IMR-90 (cell line): ENCODE measurements at regions not wholly inside any gene's neighbourhood (a gene's known extent, or its start where the extent isn't known, plus 50 kb on each side); places are given as distances from the start of the nearest gene placed in this dataset.
"Not testable (repeated sequence)": the region's sequence is repeated elsewhere in the genome, so short reads cannot be mapped to it uniquely, and the experiment has no call there.

ENCODE experiments used
- ATAC-seq: fragments of 200-7000 bp; cut with Tn5 transposase; 2 replicates; pipeline ENCODE4 v1.9.1; 2020; ENCODE audit warnings: low read depth, mild to moderate bottlenecking, moderate library complexity
- BruUV-seq: library from RNA; stranded (reverse); fragments of 400-500 nt; replicated peaks from 2 replicates; lab custom pipeline; 2021; lab: Mats Ljungman, UMichigan
- CTCF ChIA-PET: fragments of 300-600 bp; formaldehyde crosslinking; extraction: SDS; loops from one replicate; lab custom pipeline; 2021; ENCODE audit warnings: antibody characterized with exemption; lab: Yijun Ruan, JAX
- POLR2A ChIA-PET: fragments of 300-600 bp; sonication (Branson Sonifier 250); formaldehyde crosslinking; loops from one replicate; lab custom pipeline; 2022; ENCODE audit warnings: antibody characterized with exemption; ENCODE audit not compliant: unreplicated experiment; lab: Charles Lee
- DNase-seq: peaks from one replicate; pipeline ENCODE4 v3.0.0; 2013
- H2AFZ ChIP-seq: replicated peaks from 2 replicates; pipeline ENCODE3; 2013; ENCODE audit warnings: low read length, mild to moderate bottlenecking; ENCODE audit not compliant: poor library complexity
- H2AK5ac ChIP-seq: 2 replicates; pipeline ENCODE4 v1.6.1; 2013; ENCODE audit warnings: low read depth, low read length, inconsistent platforms
- H2AK9ac ChIP-seq: replicated peaks from 2 replicates; pipeline ENCODE3; 2013; ENCODE audit warnings: mild to moderate bottlenecking, low read depth, low read length, moderate library complexity; ENCODE audit not compliant: poor library complexity
- H2BK120ac ChIP-seq: 2 replicates; pipeline ENCODE4 v1.6.1; 2013; ENCODE audit warnings: low read depth, low read length, inconsistent platforms
- H2BK15ac ChIP-seq: 3 replicates; pipeline ENCODE4 v1.6.1; 2013; ENCODE audit warnings: low read depth, low read length, inconsistent platforms
- H2BK20ac ChIP-seq: 2 replicates; pipeline ENCODE4 v1.6.1; 2013; ENCODE audit warnings: low read depth, mild to moderate bottlenecking, inconsistent platforms, low read length, moderate library complexity
- H2BK5ac ChIP-seq: 2 replicates; pipeline ENCODE4 v1.6.1; 2013; ENCODE audit warnings: mild to moderate bottlenecking, low read depth, low read length, inconsistent platforms; ENCODE audit not compliant: poor library complexity, severe bottlenecking
- H3K14ac ChIP-seq: replicated peaks from 2 replicates; pipeline ENCODE4 v1.6.1; 2013; ENCODE audit warnings: low read depth, low read length, inconsistent platforms
- H3K18ac ChIP-seq: 2 replicates; pipeline ENCODE4 v1.6.1; 2013; ENCODE audit warnings: low read depth, low read length, control low read depth
- H3K23ac ChIP-seq: 2 replicates; pipeline ENCODE4 v1.6.1; 2013; ENCODE audit warnings: low read depth, low read length, inconsistent platforms
- H3K27ac ChIP-seq: 2 replicates; pipeline ENCODE4 v1.5.1; 2013; ENCODE audit warnings: mild to moderate bottlenecking, control low read depth, low read length; ENCODE audit not compliant: insufficient read depth
- H3K27me3 ChIP-seq: 2 replicates; pipeline ENCODE4 v1.6.1; 2013; ENCODE audit warnings: low read length; ENCODE audit not compliant: control insufficient read depth, insufficient read depth
- H3K36me3 ChIP-seq: 2 replicates; pipeline ENCODE4 v1.6.1; 2013; ENCODE audit warnings: low read length, mixed read lengths; ENCODE audit not compliant: control insufficient read depth, insufficient read depth
- H3K4ac ChIP-seq: 2 replicates; pipeline ENCODE4 v1.6.1; 2013; ENCODE audit warnings: low read depth, low read length, inconsistent platforms
- H3K4me1 ChIP-seq: 2 replicates; pipeline ENCODE4 v1.6.1; 2013; ENCODE audit warnings: low read length, mixed read lengths; ENCODE audit not compliant: control insufficient read depth, insufficient read depth
- H3K4me2 ChIP-seq: 2 replicates; pipeline ENCODE4 v1.6.1; 2013; ENCODE audit warnings: low read depth, mild to moderate bottlenecking, control low read depth, low read length, moderate library complexity
- H3K4me3 ChIP-seq: 2 replicates; pipeline ENCODE4 v1.5.1; 2013; ENCODE audit warnings: low read depth, mild to moderate bottlenecking, control low read depth, low read length, moderate library complexity; ENCODE audit not compliant: insufficient read depth
- H3K56ac ChIP-seq: 2 replicates; pipeline ENCODE4 v1.6.1; 2013; ENCODE audit warnings: low read length, inconsistent platforms; ENCODE audit not compliant: insufficient read depth; ENCODE audit errors: extremely low read depth
- H3K79me1 ChIP-seq, 2 experiments: 2 replicates each; pipeline ENCODE4 v1.6.1; 2013; ENCODE audit warnings: low read length in 2 of 2, inconsistent platforms in 1 of 2, low read depth in 1 of 2
- H3K9ac ChIP-seq: 2 replicates; pipeline ENCODE4 v1.6.1; 2013; ENCODE audit warnings: low read depth, low read length, control low read depth
- H3K9me1 ChIP-seq: 2 replicates; pipeline ENCODE4 v1.6.1; 2013; ENCODE audit warnings: low read length, inconsistent platforms; ENCODE audit not compliant: insufficient read depth
- H3K9me3 ChIP-seq: 2 replicates; pipeline ENCODE4 v1.6.1; 2013; ENCODE audit warnings: low read length; ENCODE audit not compliant: control insufficient read depth, insufficient read depth
- H4K20me1 ChIP-seq: 2 replicates; pipeline ENCODE4 v1.6.1; 2013; ENCODE audit warnings: low read length, inconsistent platforms; ENCODE audit not compliant: insufficient read depth
- H4K5ac ChIP-seq: 2 replicates; pipeline ENCODE4 v1.6.1; 2013; ENCODE audit warnings: mild to moderate bottlenecking, low read depth, low read length, control low read depth
- H4K8ac ChIP-seq, 2 experiments: 2 replicates each; pipeline ENCODE4 v1.6.1; 2013; ENCODE audit warnings: low read depth in 2 of 2, low read length in 2 of 2, control low read depth in 1 of 2, inconsistent platforms in 1 of 2
- H4K91ac ChIP-seq: 2 replicates; pipeline ENCODE4 v1.6.1; 2013; ENCODE audit warnings: low read depth, low read length, inconsistent platforms; ENCODE audit not compliant: insufficient read depth
- WGBS, 2 experiments: methylation state at CpG; one replicate each; pipeline versions ENCODE4 v1.1.5 to v1.1.7; 2013; ENCODE audit warnings: missing lambda C conversion rate in 2 of 2; ENCODE audit not compliant: insufficient read length in 1 of 2; ENCODE audit errors: extremely low coverage in 2 of 2; 5-methylcytosine and 5-hydroxymethylcytosine counted together
- dilution Hi-C: fragments of 300-500 bp; cut with HindIII; formaldehyde crosslinking; loops from one replicate; pipeline ENCODE4 v1.14.3; 2018; ENCODE audit warnings: low sequenced_read_pairs; ENCODE audit not compliant: unreplicated experiment
- in situ Hi-C: fragments of 300-500 bp; cut with MboI; formaldehyde crosslinking; loops from 3 replicates; pipeline ENCODE4 v1.14.3; 2019; ENCODE audit warnings: low sequenced_read_pairs, inconsistent platforms, mixed read lengths
- intact Hi-C: fragments of 100-400 bp; cut with micrococcal nuclease; formaldehyde crosslinking; loops from 2 replicates; pipeline ENCODE4 v1.10.0; 2022

DNA sequence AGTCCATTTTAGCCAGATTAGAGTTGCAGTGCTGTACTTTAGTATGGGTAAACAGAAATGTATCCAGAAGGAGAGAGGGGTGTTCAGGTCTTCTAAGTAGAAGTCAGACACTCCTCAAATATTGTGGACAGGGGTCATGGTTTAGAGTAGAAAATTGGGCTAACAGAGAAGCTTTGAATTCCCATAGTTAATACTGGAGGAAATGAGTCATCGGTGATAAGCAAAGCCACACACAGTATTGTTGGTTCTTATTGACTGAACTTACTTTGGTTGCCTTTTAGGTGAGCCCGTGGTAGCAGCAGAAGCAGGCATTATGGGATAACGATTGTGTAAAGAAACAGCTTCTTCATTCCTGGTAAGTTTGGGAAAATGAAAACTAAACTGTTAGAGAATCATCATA is 66.7 kb upstream of the ERV3-1 start:
- H4K5ac ChIP-seq, H3K56ac ChIP-seq, H2AK9ac ChIP-seq, H3K36me3 ChIP-seq, in situ Hi-C loops, H2BK120ac ChIP-seq, BruUV-seq, H4K91ac ChIP-seq, intact Hi-C loops, H3K79me1 ChIP-seq, H3K18ac ChIP-seq, DNase-seq, H3K14ac ChIP-seq, H2BK20ac ChIP-seq, H3K27ac ChIP-seq, H3K9me3 ChIP-seq, H3K27me3 ChIP-seq, H3K4me3 ChIP-seq, H3K9me1 ChIP-seq, H2AK5ac ChIP-seq, H2BK15ac ChIP-seq, H3K4me1 ChIP-seq, H3K9ac ChIP-seq, dilution Hi-C loops, H3K4me2 ChIP-seq, H3K23ac ChIP-seq, H4K8ac ChIP-seq, POLR2A ChIA-PET, H2BK5ac ChIP-seq, CTCF ChIA-PET, H3K4ac ChIP-seq, H4K20me1 ChIP-seq, H2AFZ ChIP-seq: not testable (repeated sequence)
- ATAC-seq, result peak; percentile 48
- no CpG with 5 or more reads among the region's 3 CpGs for WGBS, 2 experiments

DNA sequence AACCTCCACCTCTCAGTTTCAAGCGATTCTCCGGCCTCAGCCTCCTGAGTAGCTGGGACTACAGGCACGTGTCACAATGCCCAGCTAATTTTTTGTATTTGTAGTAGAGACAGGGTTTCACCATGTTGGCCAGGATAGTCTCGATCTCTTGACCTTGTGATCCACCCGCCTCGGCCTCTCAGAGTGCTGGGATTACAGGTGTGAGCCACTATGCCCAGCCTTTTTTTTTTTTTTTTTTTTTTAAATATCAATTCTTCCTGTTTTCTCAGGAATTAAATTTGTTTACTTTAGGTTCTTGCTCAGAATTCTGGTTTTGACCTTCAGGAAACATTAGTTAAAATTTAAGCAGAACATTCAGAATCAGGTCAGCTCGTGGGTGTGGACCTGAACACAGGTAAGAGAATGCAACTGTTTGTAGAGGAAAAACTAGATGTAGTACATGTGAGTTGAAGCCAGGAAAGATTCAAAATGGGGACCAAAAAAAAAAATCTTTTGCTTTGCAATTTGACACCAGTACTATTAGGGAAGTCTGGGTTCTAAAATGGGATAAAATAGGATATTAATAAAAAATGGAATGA is 65.5 kb upstream of the ERV3-1 start:
- H3K36me3 ChIP-seq, BruUV-seq, H2AFZ ChIP-seq, H4K5ac ChIP-seq, DNase-seq, H4K91ac ChIP-seq, dilution Hi-C loops, intact Hi-C loops, H3K9me3 ChIP-seq, H2BK5ac ChIP-seq, H3K9ac ChIP-seq, H3K27me3 ChIP-seq, H3K4me2 ChIP-seq, H3K4me3 ChIP-seq, H3K18ac ChIP-seq, ATAC-seq, H2BK20ac ChIP-seq, CTCF ChIA-PET, H2BK15ac ChIP-seq, POLR2A ChIA-PET, H3K9me1 ChIP-seq, H2AK9ac ChIP-seq, in situ Hi-C loops, H3K27ac ChIP-seq, H3K56ac ChIP-seq, H2AK5ac ChIP-seq, H3K4me1 ChIP-seq, H4K20me1 ChIP-seq, H3K14ac ChIP-seq, H4K8ac ChIP-seq, H3K4ac ChIP-seq, H3K23ac ChIP-seq, H2BK120ac ChIP-seq, H3K79me1 ChIP-seq: not testable (repeated sequence)
- WGBS, 2 experiments, result no CpG with 5 or more reads among the region's 7 CpGs
